ENCODE measurements at regions not wholly inside any gene's neighbourhood (a gene's known extent, or its start where the extent isn't known, plus 50 kb on each side); places are given as distances from the start of the nearest gene placed in this dataset.

DNA sequence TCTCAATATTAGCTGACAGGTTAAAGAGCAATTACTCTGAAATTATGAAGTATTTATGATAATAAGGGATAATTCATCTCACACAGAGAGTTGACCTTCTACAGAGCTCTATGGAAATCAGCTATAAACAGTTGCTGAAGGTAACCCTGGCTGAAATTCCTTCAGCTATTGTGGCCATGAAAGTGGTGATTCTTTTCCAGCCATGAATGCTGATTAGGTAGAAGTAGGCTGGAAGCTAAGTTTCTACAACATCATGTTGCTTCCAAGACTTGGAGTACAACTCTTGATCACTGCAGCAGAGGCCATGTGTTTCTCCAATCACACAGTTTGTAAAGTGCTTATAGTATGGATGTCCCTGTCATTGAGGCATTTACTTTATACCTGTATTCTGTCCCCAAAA is 2128.9 kb downstream of the MRPL39 start:
- TF ChIP-seq RXRA (IDR thresholded peaks at IDR 0.05; ENCODE audit: insufficient read depth, low read depth, low read length) (no peak), EZH2 (IDR thresholded peaks at IDR 0.05; ENCODE audit: low read depth, low read length, severe bottlenecking) (no peak), PHF8 (conservative IDR thresholded peaks at IDR 0.05; ENCODE audit: low read depth, low read length) (no peak), TBP (IDR thresholded peaks at IDR 0.05; ENCODE audit: low read depth, low read length) (no peak)
- TF ChIP-seq, protein P1, sequence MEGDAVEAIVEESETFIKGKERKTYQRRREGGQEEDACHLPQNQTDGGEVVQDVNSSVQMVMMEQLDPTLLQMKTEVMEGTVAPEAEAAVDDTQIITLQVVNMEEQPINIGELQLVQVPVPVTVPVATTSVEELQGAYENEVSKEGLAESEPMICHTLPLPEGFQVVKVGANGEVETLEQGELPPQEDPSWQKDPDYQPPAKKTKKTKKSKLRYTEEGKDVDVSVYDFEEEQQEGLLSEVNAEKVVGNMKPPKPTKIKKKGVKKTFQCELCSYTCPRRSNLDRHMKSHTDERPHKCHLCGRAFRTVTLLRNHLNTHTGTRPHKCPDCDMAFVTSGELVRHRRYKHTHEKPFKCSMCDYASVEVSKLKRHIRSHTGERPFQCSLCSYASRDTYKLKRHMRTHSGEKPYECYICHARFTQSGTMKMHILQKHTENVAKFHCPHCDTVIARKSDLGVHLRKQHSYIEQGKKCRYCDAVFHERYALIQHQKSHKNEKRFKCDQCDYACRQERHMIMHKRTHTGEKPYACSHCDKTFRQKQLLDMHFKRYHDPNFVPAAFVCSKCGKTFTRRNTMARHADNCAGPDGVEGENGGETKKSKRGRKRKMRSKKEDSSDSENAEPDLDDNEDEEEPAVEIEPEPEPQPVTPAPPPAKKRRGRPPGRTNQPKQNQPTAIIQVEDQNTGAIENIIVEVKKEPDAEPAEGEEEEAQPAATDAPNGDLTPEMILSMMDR (IDR thresholded peaks at IDR 0.05; ENCODE audit: control extremely low read depth in 1 of 3, insufficient read depth in 1 of 3, low read depth in 1 of 3, low read length in 3 of 3), result no peak
